ENCODE measurements at regions not wholly inside any gene's neighbourhood (a gene's known extent, or its start where the extent isn't known, plus 50 kb on each side); places are given as distances from the start of the nearest gene placed in this dataset.
A peak's percentile ranks its signal among the peaks of the same experiment; 100 is the strongest.
"Not testable (repeated sequence)": the region's sequence is repeated elsewhere in the genome, so short reads cannot be mapped to it uniquely, and the experiment has no call there.

DNA sequence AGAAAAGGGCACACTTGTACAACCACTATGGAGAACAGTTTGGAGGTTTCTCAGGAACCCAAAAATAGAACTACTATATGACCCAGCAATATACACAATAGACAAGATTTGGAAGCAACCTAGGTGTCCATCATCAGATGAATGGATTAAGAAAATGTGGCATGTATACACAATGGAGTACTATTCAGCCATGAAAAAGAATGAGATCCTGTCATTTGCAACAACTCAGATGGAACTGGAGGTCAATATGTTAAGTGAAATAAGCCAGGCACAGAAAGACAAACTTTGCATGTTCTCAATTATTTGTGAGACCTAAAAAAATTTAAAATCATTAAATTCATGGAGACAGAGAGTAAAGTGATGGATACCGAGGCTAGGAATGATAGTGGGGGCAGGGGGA lies 118.8 kb downstream of the ZNF467 start:
- Histone ChIP-seq H3K9me3 (ENCODE audit: insufficient read depth, low read depth, low read length) (0 out of 2 replicates have a peak, but pooled peaks cover 10% of the 10 kb centered on the region), H3K79me2 (ENCODE audit: insufficient read depth, low read length) (no peaks in the 10 kb centered on the region), H4K20me1 (ENCODE audit: insufficient read depth, low read length, poor library complexity, severe bottlenecking) (no peaks in the 10 kb centered on the region), H3K36me3 (ENCODE audit: insufficient read depth, low read length) (no peaks in the 10 kb centered on the region), H3K27me3 (ENCODE audit: insufficient read depth, low read length, poor library complexity, severe bottlenecking) (no peaks in the 10 kb centered on the region), H3K4me2 (ENCODE audit: low read depth, low read length, poor library complexity, severe bottlenecking) (no peak overlapping the region), H3K9ac (ENCODE audit: low read depth, low read length, poor library complexity, severe bottlenecking) (no peak overlapping the region), H3K4me1 (ENCODE audit: insufficient read depth, low read length, poor library complexity, severe bottlenecking) (peaks cover 16% of the 10 kb centered on the region), H3F3A (ENCODE audit: low read depth) (no peaks in the 10 kb centered on the region), H3K9me2 (replicated peaks; ENCODE audit: low read depth, low read length) (no peaks in the 10 kb centered on the region), H2AFZ (ENCODE audit: low read length) (no peak overlapping the region), H3K4me3 (ENCODE audit: low read length, poor library complexity, severe bottlenecking) (no peak overlapping the region)
- TF ChIP-seq, protein P1, sequence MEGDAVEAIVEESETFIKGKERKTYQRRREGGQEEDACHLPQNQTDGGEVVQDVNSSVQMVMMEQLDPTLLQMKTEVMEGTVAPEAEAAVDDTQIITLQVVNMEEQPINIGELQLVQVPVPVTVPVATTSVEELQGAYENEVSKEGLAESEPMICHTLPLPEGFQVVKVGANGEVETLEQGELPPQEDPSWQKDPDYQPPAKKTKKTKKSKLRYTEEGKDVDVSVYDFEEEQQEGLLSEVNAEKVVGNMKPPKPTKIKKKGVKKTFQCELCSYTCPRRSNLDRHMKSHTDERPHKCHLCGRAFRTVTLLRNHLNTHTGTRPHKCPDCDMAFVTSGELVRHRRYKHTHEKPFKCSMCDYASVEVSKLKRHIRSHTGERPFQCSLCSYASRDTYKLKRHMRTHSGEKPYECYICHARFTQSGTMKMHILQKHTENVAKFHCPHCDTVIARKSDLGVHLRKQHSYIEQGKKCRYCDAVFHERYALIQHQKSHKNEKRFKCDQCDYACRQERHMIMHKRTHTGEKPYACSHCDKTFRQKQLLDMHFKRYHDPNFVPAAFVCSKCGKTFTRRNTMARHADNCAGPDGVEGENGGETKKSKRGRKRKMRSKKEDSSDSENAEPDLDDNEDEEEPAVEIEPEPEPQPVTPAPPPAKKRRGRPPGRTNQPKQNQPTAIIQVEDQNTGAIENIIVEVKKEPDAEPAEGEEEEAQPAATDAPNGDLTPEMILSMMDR (conservative IDR thresholded peaks at IDR 0.05; ENCODE audit: low read length), result no peak

DNA sequence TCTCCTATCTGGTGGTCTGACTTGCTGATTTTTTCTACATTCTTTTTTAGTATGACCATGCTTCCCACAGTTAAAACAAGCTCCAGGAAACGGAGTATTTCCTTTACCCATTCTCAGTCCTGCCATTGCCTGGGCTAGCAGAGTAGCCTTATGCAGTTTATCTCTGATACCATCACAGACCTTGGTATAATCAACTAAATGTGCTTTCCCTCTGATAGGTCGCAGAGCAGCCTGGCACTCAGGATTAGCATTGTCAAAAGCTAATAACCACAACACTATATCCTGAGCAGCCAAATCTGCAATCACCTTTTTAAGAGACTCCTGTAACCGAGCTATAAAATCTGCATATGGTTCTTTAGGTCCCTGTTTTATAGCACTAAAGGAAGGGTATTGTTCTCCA lies 123.2 kb downstream of the ZNF467 start:
- not testable (repeated sequence) for H3F3A ChIP-seq (ENCODE audit: low read depth); H3K36me3 ChIP-seq (ENCODE audit: insufficient read depth, low read length); H3K9me3 ChIP-seq (ENCODE audit: insufficient read depth, low read depth, low read length); H4K20me1 ChIP-seq (ENCODE audit: insufficient read depth, low read length, poor library complexity, severe bottlenecking); H3K9ac ChIP-seq (ENCODE audit: low read depth, low read length, poor library complexity, severe bottlenecking); H2AFZ ChIP-seq (ENCODE audit: low read length); H3K79me2 ChIP-seq (ENCODE audit: insufficient read depth, low read length); H3K27me3 ChIP-seq (ENCODE audit: insufficient read depth, low read length, poor library complexity, severe bottlenecking); H3K9me2 ChIP-seq (replicated peaks; ENCODE audit: low read depth, low read length)
- Histone ChIP-seq H3K4me3 (ENCODE audit: low read length, poor library complexity, severe bottlenecking) (peak overlapping the region; percentile 29), H3K4me1 (ENCODE audit: insufficient read depth, low read length, poor library complexity, severe bottlenecking) (peaks cover 16% of the 10 kb centered on the region), H3K4me2 (ENCODE audit: low read depth, low read length, poor library complexity, severe bottlenecking) (peak overlapping the region; percentile 49)

DNA sequence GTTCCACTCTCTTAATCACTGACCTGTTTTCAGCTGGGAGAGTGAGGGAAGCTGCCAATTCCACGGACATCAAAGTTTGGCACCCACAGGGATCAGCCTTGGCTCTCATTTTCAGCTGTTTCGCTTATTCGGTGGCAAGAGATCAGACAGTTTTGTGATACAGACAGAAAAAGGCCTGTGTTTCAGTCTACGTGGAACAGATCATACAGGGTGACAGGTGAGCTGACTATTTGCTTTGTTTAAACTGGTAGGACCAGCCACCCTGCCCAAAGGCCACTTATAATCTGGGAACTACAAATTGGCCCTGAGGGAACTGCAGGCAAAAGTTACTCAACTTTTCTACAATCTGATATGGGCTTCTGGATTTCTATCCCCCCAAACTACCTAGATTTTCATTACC lies 128.6 kb downstream of the ZNF467 start:
- no peaks in the 10 kb centered on the region for H3K9me2 ChIP-seq (replicated peaks; ENCODE audit: low read depth, low read length)
- no peaks in the 10 kb centered on the region for H3K27me3 ChIP-seq (ENCODE audit: insufficient read depth, low read length, poor library complexity, severe bottlenecking)
- H3K9me3 ChIP-seq (ENCODE audit: insufficient read depth, low read depth, low read length), result no peaks in the 10 kb centered on the region
- no peaks in the 10 kb centered on the region for H3K79me2 ChIP-seq (ENCODE audit: insufficient read depth, low read length)
- H3K4me2 ChIP-seq (ENCODE audit: low read depth, low read length, poor library complexity, severe bottlenecking), result no peak overlapping the region
- H3F3A ChIP-seq (ENCODE audit: low read depth), result no peaks in the 10 kb centered on the region
- no peak overlapping the region for H3K4me3 ChIP-seq (ENCODE audit: low read length, poor library complexity, severe bottlenecking)
- H3K36me3 ChIP-seq (ENCODE audit: insufficient read depth, low read length), result no peaks in the 10 kb centered on the region
- peaks cover 2% of the 10 kb centered on the region for H3K4me1 ChIP-seq (ENCODE audit: insufficient read depth, low read length, poor library complexity, severe bottlenecking)
- no peak overlapping the region for H3K9ac ChIP-seq (ENCODE audit: low read depth, low read length, poor library complexity, severe bottlenecking)
- no peaks in the 10 kb centered on the region for H4K20me1 ChIP-seq (ENCODE audit: insufficient read depth, low read length, poor library complexity, severe bottlenecking)
- H2AFZ ChIP-seq (ENCODE audit: low read length), result no peak overlapping the region
- no peak for TF ChIP-seq EZH2phosphoT487 (IDR thresholded peaks at IDR 0.05; ENCODE audit: borderline replicate concordance)
- TF ChIP-seq, protein P1 (conservative IDR thresholded peaks at IDR 0.05; ENCODE audit: low read length), result no peak

DNA sequence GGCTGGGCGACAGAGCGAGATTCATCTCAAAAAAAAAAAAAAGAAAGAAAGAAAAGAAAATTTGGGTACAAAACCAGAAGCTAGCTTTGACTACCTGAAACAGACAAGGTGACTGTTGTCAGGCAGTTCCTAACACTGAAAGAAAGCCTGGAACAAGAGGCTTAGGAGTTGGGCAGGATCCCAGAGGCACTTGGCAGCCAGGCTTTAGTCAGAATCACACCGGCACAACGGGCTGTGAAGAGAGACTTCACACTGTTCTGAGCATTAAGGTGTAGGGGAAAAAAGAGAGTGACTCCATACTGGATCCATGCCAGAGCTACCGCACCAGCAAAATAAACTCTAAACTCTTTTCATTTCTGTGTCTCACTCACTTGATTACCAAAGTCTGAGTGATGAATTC lies 130.8 kb downstream of the ZNF467 start:
- no peak overlapping the region for H2AFZ ChIP-seq (ENCODE audit: low read length)
- no peak overlapping the region for H3K9ac ChIP-seq (ENCODE audit: low read depth, low read length, poor library complexity, severe bottlenecking)
- no peaks in the 10 kb centered on the region for H3K36me3 ChIP-seq (ENCODE audit: insufficient read depth, low read length)
- no peaks in the 10 kb centered on the region for H3K9me2 ChIP-seq (replicated peaks; ENCODE audit: low read depth, low read length)
- no peaks in the 10 kb centered on the region for H3K79me2 ChIP-seq (ENCODE audit: insufficient read depth, low read length)
- H3K4me2 ChIP-seq (ENCODE audit: low read depth, low read length, poor library complexity, severe bottlenecking), result no peak overlapping the region
- TF ChIP-seq, protein P1 (conservative IDR thresholded peaks at IDR 0.05; ENCODE audit: low read length), result no peak
- no peak for TF ChIP-seq EZH2phosphoT487 (IDR thresholded peaks at IDR 0.05; ENCODE audit: borderline replicate concordance)
- H3K9me3 ChIP-seq (ENCODE audit: insufficient read depth, low read depth, low read length), result no peaks in the 10 kb centered on the region
- H3K27me3 ChIP-seq (ENCODE audit: insufficient read depth, low read length, poor library complexity, severe bottlenecking), result no peaks in the 10 kb centered on the region
- no peaks in the 10 kb centered on the region for H3K4me1 ChIP-seq (ENCODE audit: insufficient read depth, low read length, poor library complexity, severe bottlenecking)
- no peaks in the 10 kb centered on the region for H3F3A ChIP-seq (ENCODE audit: low read depth)
- H4K20me1 ChIP-seq (ENCODE audit: insufficient read depth, low read length, poor library complexity, severe bottlenecking), result no peaks in the 10 kb centered on the region
- no peak overlapping the region for H3K4me3 ChIP-seq (ENCODE audit: low read length, poor library complexity, severe bottlenecking)
